Breast epithelium (tissue), 4 donors: ENCODE measurements at regions not wholly inside any gene's neighbourhood (a gene's known extent, or its start where the extent isn't known, plus 50 kb on each side); places are given as distances from the start of the nearest gene placed in this dataset.
A peak's percentile ranks its signal among the peaks of the same experiment; 100 is the strongest.

Experiments used
- DNase-seq, 2 donors: peaks; one replicate each; pipeline ENCODE4 v3.0.0-alpha.2; 2019; ENCODE audit warnings: low spot score in 2 of 2
- H3K27ac ChIP-seq, 2 donors: fragments of 200-600 bp; sonication (generic) in 1 of 2; one replicate each; pipeline ENCODE4 v1.5.1; 2016 to 2019; ENCODE audit warnings: mild to moderate bottlenecking in 1 of 2
- H3K27me3 ChIP-seq, 2 donors: fragments of 200-600 bp; sonication (generic) in 1 of 2; one replicate each; pipeline versions ENCODE4 v1.5.1 to v1.6.0; 2017 to 2019; ENCODE audit warnings: control low read depth in 1 of 2, mild to moderate bottlenecking in 1 of 2
- H3K36me3 ChIP-seq: fragments of 200-600 bp; one replicate; pipeline ENCODE4 v1.5.1; 2019
- H3K4me1 ChIP-seq, 2 donors: fragments of 200-600 bp; sonication (generic); one replicate each; pipeline ENCODE4 v1.5.1; 2016 to 2019; ENCODE audit warnings: control low read depth in 1 of 2
- H3K4me3 ChIP-seq, 3 donors: fragments of 200-600 bp; sonication (generic); 1 replicate in 2 of 3; 2 replicates in 1 of 3; pipeline ENCODE4 v1.5.1; 2016 to 2019; ENCODE audit warnings: mild to moderate bottlenecking in 3 of 3, moderate library complexity in 2 of 3
- H3K9me3 ChIP-seq, 2 donors: fragments of 200-600 bp; sonication (generic) in 1 of 2; one replicate each; pipeline ENCODE4 v1.5.1; 2016 to 2019; ENCODE audit warnings: control low read depth in 1 of 2
- CTCF ChIP-seq, 3 donors: fragments of 450-650 bp; IDR thresholded peaks; one replicate each; pipeline ENCODE4 v1.5.1; 2016 to 2017; ENCODE audit warnings: antibody characterized with exemption in 3 of 3, mild to moderate bottlenecking in 3 of 3, moderate library complexity in 3 of 3
- POLR2A ChIP-seq: fragments of 450-650 bp; IDR thresholded peaks from one replicate; pipeline ENCODE4 v1.6.1; 2016; ENCODE audit warnings: antibody characterized with exemption, mild to moderate bottlenecking, moderate library complexity
- POLR2AphosphoS5 ChIP-seq, 3 donors: sonication (generic); formaldehyde crosslinking; IDR thresholded peaks; one replicate each; pipeline ENCODE4 v1.6.1; 2017; ENCODE audit warnings: antibody characterized with exemption in 3 of 3
- intact Hi-C: fragments of 100-400 bp; cut with DNase I; formaldehyde crosslinking; loops from one replicate; pipeline ENCODE4 v1.15.1; 2023; ENCODE audit warnings: low total_unique reads

DNA sequence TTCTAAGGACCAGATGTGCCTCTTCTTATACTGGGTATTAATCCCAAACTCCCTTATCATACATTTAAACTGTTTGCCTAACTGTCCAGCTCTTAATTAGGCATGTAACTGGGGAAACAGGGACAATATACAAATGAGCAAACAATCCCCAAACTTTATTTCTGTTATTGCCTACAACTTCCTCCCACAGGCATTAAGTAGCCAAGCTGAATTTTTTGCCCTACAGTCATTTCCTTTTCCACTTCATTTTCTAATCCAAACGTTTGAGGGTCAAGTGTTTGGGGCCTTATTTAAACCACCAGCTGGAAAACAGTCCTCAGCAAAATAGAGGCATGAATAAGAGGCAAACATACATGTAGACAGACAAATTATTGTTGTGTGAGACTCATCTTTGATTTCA lies 77.4 kb upstream of the CCL2 start:
- DNase-seq, result no peak
- TF ChIP-seq CTCF (IDR thresholded peaks at IDR 0.05) (no peak), POLR2AphosphoS5 (IDR thresholded peaks at IDR 0.05) (no peak), POLR2A (no peak)
- Histone ChIP-seq H3K36me3 (no peaks in the 10 kb centered on the region), H3K9me3 (no peaks in the 10 kb centered on the region), H3K27ac (peak overlapping the region in 1 of 2 donors; percentile 21), H3K4me1 (no peaks in the 10 kb centered on the region), H3K27me3 (no peaks in the 10 kb centered on the region), H3K4me3 (no peak overlapping the region)
- intact Hi-C loops, result no loop called here

GRCh38 chr17:34178092-34178491 lies 77.0 kb upstream of the CCL2 start:
- TF ChIP-seq POLR2A (no peak), CTCF (IDR thresholded peaks at IDR 0.05) (no peak), POLR2AphosphoS5 (IDR thresholded peaks at IDR 0.05) (no peak)
- Histone ChIP-seq H3K9me3 (no peaks in the 10 kb centered on the region), H3K36me3 (no peaks in the 10 kb centered on the region), H3K27ac (peak overlapping the region in 1 of 2 donors; percentile 21), H3K4me3 (no peak overlapping the region), H3K27me3 (no peaks in the 10 kb centered on the region), H3K4me1 (no peaks in the 10 kb centered on the region)
- DNase-seq, result no peak
- intact Hi-C loops, result no loop called here

DNA sequence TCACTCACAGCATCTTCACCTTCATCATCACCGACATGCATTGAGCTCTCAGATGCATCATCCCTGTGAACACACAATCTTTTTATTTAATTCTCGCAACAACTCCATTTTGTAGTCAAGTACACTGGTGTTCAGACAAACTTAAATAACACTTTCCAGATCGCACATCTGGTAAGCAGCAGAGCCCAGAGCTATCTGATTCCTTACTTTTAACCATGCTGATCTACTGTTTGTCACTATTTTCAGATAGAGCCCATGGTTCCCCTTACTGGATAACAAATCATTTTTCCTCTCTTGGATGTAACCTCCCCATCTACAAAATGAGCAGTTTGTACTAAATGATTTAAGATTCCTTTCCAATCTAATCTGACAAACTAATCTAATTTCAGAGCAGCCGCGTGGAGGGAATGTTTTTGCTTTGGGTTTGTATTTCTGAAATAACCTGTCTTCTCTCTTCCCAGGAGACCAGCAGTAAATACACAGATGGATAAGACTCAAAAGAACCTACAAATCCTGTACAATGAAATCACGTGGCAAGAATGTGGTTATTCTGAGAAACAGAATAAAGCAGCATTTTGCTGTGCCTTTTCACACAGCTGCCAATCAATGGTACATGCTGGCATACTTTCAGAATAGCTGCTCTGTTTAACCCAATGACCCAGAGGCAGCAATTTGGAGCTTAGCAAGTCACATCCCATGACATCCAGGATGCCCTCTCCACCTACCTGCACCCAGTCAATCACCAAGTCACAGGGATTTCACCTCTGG lies 72.9 kb upstream of the CCL2 start:
- TF ChIP-seq POLR2AphosphoS5 (IDR thresholded peaks at IDR 0.05) (no peak), POLR2A (no peak), CTCF (IDR thresholded peaks at IDR 0.05) (no peak)
- DNase-seq, result no peak
- no peaks in the 10 kb centered on the region for H3K36me3 ChIP-seq
- no peaks in the 10 kb centered on the region for H3K9me3 ChIP-seq
- no peak overlapping the region for H3K4me3 ChIP-seq
- H3K4me1 ChIP-seq, result no peaks in the 10 kb centered on the region
- H3K27ac ChIP-seq, result no peak overlapping the region
- no peaks in the 10 kb centered on the region for H3K27me3 ChIP-seq
- intact Hi-C loops, result no loop called here

- H3K4me3 ChIP-seq, result no peak overlapping the region
- H3K27me3 ChIP-seq, result peaks cover 0 to 3% of the 10 kb centered on the region in 2 donors
- no peak for TF ChIP-seq CTCF (IDR thresholded peaks at IDR 0.05)
- no peak for TF ChIP-seq POLR2A
- TF ChIP-seq POLR2AphosphoS5 (IDR thresholded peaks at IDR 0.05), result no peak
- no peaks in the 10 kb centered on the region for H3K9me3 ChIP-seq
- H3K4me1 ChIP-seq, result no peaks in the 10 kb centered on the region
- H3K27ac ChIP-seq, result no peak overlapping the region
- intact Hi-C loops, result no loop called here
- no peaks in the 10 kb centered on the region for H3K36me3 ChIP-seq
- DNase-seq, result no peak
Measured at GRCh38 chr17:34195987-34196386, 59.1 kb upstream of the CCL2 start.

GRCh38 chr17:34198519-34198918 lies 56.6 kb upstream of the CCL2 start:
- no peak for TF ChIP-seq CTCF (IDR thresholded peaks at IDR 0.05)
- TF ChIP-seq POLR2AphosphoS5 (IDR thresholded peaks at IDR 0.05), result no peak
- TF ChIP-seq POLR2A, result no peak
- no peak overlapping the region for H3K4me3 ChIP-seq
- H3K36me3 ChIP-seq, result no peaks in the 10 kb centered on the region
- intact Hi-C loops, result no loop called here
- H3K4me1 ChIP-seq, result no peaks in the 10 kb centered on the region
- H3K27ac ChIP-seq, result no peak overlapping the region
- peaks cover 0 to 3% of the 10 kb centered on the region in 2 donors for H3K27me3 ChIP-seq
- DNase-seq, result no peak
- peaks cover 0 to 5% of the 10 kb centered on the region in 2 donors for H3K9me3 ChIP-seq
